Kidney (tissue), 13 donors: ENCODE measurements at regions not wholly inside any gene's neighbourhood (a gene's known extent, or its start where the extent isn't known, plus 50 kb on each side); places are given as distances from the start of the nearest gene placed in this dataset.

Experiments used
- DNase-seq, 5 donors: peaks; one replicate each; pipeline ENCODE4 v3.0.0-alpha.2; 2013 to 2020
- FAIRE-seq: peaks from 2 replicates; lab custom pipeline; 2012; peaks lifted over from hg19 to GRCh38; lab: Jason Lieb, UNC
- H3K27ac ChIP-seq, 2 donors: one replicate each; pipeline ENCODE4 v1.7.0; 2013; ENCODE audit warnings: low read depth in 2 of 2, low read length in 2 of 2, inconsistent platforms in 1 of 2
- H3K27me3 ChIP-seq: one replicate; pipeline ENCODE4 v1.7.1; 2013; ENCODE audit warnings: low read length, inconsistent platforms; ENCODE audit not compliant: control insufficient read depth, insufficient read depth
- H3K36me3 ChIP-seq, 3 donors: one replicate each; pipeline versions ENCODE4 v1.7.0 to v1.7.1; 2013; ENCODE audit warnings: low read length in 3 of 3, control low read depth in 1 of 3, inconsistent platforms in 1 of 3; ENCODE audit not compliant: insufficient read depth in 3 of 3, control insufficient read depth in 2 of 3
- H3K4me1 ChIP-seq, 3 donors: one replicate each; pipeline versions ENCODE4 v1.7.0 to v1.7.1; 2013; ENCODE audit warnings: low read length in 3 of 3, inconsistent platforms in 1 of 3, low read depth in 1 of 3; ENCODE audit not compliant: control insufficient read depth in 2 of 3, insufficient read depth in 2 of 3
- H3K4me3 ChIP-seq, 3 donors: one replicate each; pipeline versions ENCODE4 v1.7.0 to v1.8.1; 2013; ENCODE audit warnings: low read length in 3 of 3, control low read depth in 1 of 3, inconsistent platforms in 1 of 3
- H3K9ac ChIP-seq, 3 donors: one replicate each; pipeline versions ENCODE4 v1.7.0 to v1.7.1; 2013; ENCODE audit warnings: low read length in 3 of 3, control low read depth in 1 of 3, inconsistent platforms in 1 of 3
- H3K9me3 ChIP-seq, 3 donors: one replicate each; pipeline versions ENCODE4 v1.7.0 to v1.7.1; 2013; ENCODE audit warnings: low read length in 3 of 3, control low read depth in 1 of 3, inconsistent platforms in 1 of 3; ENCODE audit not compliant: control insufficient read depth in 2 of 3, insufficient read depth in 1 of 3
- intact Hi-C: fragments of 100-400 bp; cut with DNase I; formaldehyde crosslinking; loops from one replicate; pipeline ENCODE4 v1.11.1; 2022
- TF ChIP-seq, protein P1 (sequence below): IDR thresholded peaks from 3 replicates; pipeline ENCODE4 v1.5.1; 2012; ENCODE audit warnings: mild to moderate bottlenecking, moderate library complexity, borderline replicate concordance; ENCODE audit not compliant: insufficient read depth; ENCODE audit errors: extremely low read depth
- donor health status: control.
- donor health status: control.
- donor health status: control.
- donor health status: control.
- donor health status: control.
- donor health status: DM: yes; HTN: yes; CAD: no.
- donor health status: Normal renal cell carcinoma (clear cell type).

DNA sequence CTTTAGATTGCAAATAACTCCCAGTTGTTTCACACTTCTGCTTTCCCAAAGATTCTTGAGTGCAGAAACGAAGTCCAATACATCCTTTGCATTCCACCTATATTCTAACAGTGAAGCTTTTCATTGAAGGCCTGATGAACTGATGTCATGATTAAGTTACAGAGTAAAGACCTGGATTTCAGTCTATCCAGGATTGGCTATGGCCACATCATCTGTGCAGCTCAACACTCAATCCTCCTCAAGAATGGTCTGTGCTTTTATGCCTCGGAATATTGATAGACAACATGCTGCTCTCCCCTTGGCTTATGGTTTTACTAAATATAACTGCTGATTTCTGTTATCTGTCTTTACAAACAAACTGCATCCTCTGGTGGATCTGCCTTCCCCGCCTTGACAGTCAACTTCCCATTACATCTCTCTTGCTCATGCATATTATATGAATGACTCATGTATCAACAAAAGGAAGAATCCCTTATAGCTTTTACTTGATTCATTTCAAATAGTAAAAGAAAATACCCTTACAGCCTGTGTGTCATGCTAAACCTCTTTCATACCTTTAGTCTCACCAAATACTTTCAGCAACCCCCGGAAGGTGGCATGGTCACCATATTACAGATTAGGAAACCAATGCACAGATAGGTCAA, 59.5 kb downstream of the SCN11A start:
- H3K9ac ChIP-seq = no peak overlapping the region
- H3K27ac ChIP-seq = no peak overlapping the region
- no peaks in the 10 kb centered on the region for H3K27me3 ChIP-seq
- DNase-seq (no peak), FAIRE-seq (no peak)
- intact Hi-C loops = no loop called here
- H3K9me3 ChIP-seq = no peaks in the 10 kb centered on the region
- TF ChIP-seq, protein P1, sequence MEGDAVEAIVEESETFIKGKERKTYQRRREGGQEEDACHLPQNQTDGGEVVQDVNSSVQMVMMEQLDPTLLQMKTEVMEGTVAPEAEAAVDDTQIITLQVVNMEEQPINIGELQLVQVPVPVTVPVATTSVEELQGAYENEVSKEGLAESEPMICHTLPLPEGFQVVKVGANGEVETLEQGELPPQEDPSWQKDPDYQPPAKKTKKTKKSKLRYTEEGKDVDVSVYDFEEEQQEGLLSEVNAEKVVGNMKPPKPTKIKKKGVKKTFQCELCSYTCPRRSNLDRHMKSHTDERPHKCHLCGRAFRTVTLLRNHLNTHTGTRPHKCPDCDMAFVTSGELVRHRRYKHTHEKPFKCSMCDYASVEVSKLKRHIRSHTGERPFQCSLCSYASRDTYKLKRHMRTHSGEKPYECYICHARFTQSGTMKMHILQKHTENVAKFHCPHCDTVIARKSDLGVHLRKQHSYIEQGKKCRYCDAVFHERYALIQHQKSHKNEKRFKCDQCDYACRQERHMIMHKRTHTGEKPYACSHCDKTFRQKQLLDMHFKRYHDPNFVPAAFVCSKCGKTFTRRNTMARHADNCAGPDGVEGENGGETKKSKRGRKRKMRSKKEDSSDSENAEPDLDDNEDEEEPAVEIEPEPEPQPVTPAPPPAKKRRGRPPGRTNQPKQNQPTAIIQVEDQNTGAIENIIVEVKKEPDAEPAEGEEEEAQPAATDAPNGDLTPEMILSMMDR = no peak
- H3K4me1 ChIP-seq = no peaks in the 10 kb centered on the region
- H3K36me3 ChIP-seq = no peaks in the 10 kb centered on the region
- H3K4me3 ChIP-seq = no peak overlapping the region

- Histone ChIP-seq H3K4me1 (no peaks in the 10 kb centered on the region), H3K9ac (no peak overlapping the region), H3K36me3 (no peaks in the 10 kb centered on the region), H3K27me3 (no peaks in the 10 kb centered on the region), H3K27ac (no peak overlapping the region), H3K4me3 (no peak overlapping the region), H3K9me3 (no peaks in the 10 kb centered on the region)
- FAIRE-seq (no peak), DNase-seq (no peak)
- intact Hi-C loops = no loop called here
- TF ChIP-seq, protein P1 = no peak
These were observed 61.1 kb downstream of the SCN11A start for GRCh38 chr3:38990621-38991020.

DNA sequence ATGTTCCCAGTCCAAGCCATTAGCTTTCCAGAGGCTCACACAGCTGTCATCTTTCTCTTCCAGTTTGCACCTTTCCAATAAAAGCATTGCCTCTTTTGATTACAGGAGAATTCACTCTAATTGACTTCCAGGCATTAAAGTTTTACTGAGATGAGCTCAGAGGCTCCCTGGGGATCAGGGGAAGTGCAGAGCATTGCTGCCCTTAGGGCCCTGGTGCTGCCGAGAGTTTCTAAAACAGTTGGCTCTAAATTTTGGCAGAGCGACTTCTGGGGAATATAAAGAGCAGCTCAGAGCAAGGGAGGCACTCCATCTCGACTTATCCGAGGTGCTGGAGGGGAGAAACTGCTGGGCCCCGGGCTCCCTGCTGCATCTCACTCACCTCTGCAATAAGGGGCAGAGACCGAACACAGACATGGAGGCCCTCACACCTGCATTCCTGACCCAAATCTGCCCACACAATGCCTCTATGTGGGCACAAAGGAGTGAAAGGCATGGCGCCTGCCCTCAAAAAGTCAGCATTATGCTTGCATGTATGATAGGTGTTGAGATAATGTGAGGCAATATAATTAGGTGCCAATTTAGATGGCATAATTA, 61.7 kb downstream of the SCN11A start:
- Histone ChIP-seq H3K36me3 (no peaks in the 10 kb centered on the region), H3K27me3 (no peaks in the 10 kb centered on the region), H3K4me1 (no peaks in the 10 kb centered on the region), H3K9me3 (no peaks in the 10 kb centered on the region), H3K9ac (no peak overlapping the region), H3K27ac (no peak overlapping the region), H3K4me3 (no peak overlapping the region)
- FAIRE-seq = no peak
- intact Hi-C loops = no loop called here
- TF ChIP-seq, protein P1 = no peak
- DNase-seq = no peak

GRCh38 chr3:38988955-38989354, 62.8 kb downstream of the SCN11A start:
- FAIRE-seq (no peak), DNase-seq (no peak)
- Histone ChIP-seq H3K27me3 (no peaks in the 10 kb centered on the region), H3K27ac (no peak overlapping the region), H3K36me3 (no peaks in the 10 kb centered on the region), H3K9ac (no peak overlapping the region), H3K4me1 (no peaks in the 10 kb centered on the region), H3K4me3 (no peak overlapping the region), H3K9me3 (no peaks in the 10 kb centered on the region)
- intact Hi-C loops = no loop called here
- TF ChIP-seq, protein P1 = no peak
